GM12873 (cell line): ENCODE measurements at regions not wholly inside any gene's neighbourhood (a gene's known extent, or its start where the extent isn't known, plus 50 kb on each side); places are given as distances from the start of the nearest gene placed in this dataset.

Source experiments
- TF ChIP-seq, protein P1 (sequence below): IDR thresholded peaks from 2 replicates; pipeline ENCODE4 v1.5.1; 2012; ENCODE audit warnings: low read depth, mild to moderate bottlenecking, moderate library complexity, low read length, control low read depth; ENCODE audit not compliant: insufficient read depth; ENCODE audit errors: missing control alignments

DNA sequence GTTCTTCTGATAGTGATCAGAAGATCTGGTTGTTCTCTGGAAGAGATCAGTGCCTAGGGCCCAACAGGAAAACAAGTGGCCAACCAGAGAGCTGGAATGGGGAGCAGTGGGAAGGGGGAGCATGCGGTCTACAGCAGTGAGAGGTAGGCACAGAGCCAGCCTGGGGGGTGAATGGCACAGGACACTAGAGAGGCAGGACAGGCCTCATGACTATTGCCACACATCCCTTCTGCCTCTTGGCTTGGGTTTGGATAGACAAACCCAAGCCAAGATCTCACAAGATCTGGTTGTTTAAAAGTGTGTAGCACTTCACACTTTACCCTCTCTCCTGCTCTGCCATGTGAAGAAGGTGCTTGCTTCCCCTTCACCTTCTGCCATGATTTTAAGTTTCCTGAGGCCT, 224.4 kb downstream of the ARHGAP12 start:
- TF ChIP-seq, protein P1, sequence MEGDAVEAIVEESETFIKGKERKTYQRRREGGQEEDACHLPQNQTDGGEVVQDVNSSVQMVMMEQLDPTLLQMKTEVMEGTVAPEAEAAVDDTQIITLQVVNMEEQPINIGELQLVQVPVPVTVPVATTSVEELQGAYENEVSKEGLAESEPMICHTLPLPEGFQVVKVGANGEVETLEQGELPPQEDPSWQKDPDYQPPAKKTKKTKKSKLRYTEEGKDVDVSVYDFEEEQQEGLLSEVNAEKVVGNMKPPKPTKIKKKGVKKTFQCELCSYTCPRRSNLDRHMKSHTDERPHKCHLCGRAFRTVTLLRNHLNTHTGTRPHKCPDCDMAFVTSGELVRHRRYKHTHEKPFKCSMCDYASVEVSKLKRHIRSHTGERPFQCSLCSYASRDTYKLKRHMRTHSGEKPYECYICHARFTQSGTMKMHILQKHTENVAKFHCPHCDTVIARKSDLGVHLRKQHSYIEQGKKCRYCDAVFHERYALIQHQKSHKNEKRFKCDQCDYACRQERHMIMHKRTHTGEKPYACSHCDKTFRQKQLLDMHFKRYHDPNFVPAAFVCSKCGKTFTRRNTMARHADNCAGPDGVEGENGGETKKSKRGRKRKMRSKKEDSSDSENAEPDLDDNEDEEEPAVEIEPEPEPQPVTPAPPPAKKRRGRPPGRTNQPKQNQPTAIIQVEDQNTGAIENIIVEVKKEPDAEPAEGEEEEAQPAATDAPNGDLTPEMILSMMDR = no peak

DNA sequence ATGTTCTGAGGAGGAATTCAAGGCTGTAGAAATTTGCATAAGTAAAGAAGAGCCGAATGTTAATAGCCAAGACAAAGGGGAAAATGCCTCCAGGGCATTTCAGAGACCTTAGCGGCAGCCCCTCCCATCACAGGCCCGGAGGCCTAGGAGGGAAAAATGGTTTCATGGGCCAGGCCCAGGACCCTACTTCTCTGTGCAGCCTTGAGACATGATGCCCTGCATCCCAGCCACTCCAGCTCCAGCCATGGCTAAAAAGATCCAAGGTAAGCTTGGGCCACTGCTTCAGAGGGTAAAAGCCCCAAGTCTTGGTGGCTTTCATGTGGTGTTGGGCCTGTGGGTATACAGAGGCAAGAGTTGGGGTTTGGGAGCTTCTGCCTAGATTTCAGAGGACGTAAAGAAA, 225.7 kb downstream of the ARHGAP12 start:
- TF ChIP-seq, protein P1 = no peak

DNA sequence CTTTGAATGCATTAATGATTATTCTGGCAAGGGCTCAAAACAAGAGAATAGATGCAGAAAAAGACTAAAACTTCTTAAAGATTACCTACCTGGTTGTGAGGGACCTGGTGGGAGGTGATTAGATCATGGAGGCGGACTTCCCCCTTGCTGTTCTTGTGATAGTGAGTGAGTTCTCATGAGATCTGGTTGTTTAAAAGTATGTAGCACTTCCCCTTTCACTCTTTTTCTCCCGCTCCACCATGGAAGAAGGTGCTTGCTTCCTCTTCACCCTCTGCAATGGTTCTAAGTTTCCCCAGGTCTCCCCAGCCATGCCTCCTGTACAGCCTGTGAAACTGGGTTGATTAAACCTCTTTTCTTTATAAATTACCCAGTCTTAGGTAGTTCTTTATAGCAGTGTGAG, 226.6 kb downstream of the ARHGAP12 start:
- TF ChIP-seq, protein P1 = no peak

DNA sequence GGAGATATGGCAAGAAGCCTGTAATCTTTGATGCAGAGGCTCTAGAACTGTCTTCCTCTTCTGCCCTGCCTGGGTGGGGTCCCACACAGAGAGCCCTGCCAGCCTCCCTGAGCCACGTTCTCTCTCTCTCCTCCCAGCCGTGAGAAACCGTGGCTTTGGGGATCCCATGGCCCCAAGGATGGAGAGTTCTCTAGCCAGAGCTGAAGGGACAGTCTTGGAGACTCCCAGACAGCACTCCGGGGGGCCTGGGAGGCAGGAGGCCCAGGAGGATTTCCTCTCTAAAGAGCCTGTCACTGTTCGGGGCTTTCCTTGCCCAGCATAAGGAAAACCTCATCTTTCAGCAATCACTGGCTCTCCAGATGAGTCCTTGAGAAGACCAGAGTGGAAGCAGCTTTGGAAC, 227.1 kb downstream of the ARHGAP12 start:
- TF ChIP-seq, protein P1 = no peak

DNA sequence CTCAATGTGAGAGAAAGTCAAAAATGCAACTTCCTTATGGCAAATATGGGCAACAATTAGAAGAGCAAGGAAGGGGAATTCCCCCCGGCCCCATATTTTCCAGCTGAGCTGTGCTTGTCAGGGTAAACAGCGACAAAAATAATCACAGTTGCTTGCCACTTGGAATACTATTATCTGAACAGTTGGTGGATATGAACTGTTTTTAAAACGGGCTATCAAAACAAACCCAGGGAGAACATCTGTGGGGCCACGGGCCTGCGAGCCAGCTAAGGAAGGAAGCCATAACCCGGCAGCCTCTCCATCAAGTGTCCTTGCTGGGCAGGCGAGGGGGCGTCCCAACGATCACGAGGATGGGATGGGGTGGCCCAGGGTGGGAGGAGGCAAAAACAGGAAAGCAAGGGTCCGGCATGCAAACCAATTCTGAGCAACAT, 228.4 kb downstream of the ARHGAP12 start:
- TF ChIP-seq, protein P1 = no peak

DNA sequence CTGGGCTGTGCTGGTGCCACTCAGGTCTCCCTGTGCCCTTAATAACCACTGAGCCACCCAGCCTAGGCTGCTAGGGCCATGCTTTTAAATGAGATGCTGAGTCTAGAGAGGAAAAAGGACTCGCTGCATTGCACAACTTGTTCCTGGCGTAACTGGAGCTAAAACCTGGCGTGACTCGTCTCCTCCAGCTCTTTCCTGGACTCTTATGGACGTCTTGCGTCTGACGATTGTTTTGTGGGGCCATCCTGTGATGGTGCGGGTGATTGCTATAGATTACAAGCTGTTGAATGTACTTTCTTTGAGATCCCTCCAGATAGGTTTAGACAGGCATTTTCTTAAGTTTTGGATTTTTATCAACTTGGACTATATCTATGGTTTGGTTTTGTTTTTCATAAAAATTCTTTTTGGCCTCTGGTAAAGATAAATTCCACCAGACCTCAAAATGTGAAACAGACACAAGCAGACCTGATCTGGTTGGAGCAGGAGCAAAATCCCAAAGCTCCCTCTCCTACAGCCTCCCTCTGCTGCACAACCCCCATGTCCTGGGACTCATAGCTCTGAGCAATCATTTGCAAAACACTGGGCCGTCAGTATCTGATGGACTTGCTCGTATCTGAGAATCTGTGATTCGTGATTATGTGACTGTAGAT, 230.3 kb downstream of the ARHGAP12 start:
- TF ChIP-seq, protein P1 = no peak

DNA sequence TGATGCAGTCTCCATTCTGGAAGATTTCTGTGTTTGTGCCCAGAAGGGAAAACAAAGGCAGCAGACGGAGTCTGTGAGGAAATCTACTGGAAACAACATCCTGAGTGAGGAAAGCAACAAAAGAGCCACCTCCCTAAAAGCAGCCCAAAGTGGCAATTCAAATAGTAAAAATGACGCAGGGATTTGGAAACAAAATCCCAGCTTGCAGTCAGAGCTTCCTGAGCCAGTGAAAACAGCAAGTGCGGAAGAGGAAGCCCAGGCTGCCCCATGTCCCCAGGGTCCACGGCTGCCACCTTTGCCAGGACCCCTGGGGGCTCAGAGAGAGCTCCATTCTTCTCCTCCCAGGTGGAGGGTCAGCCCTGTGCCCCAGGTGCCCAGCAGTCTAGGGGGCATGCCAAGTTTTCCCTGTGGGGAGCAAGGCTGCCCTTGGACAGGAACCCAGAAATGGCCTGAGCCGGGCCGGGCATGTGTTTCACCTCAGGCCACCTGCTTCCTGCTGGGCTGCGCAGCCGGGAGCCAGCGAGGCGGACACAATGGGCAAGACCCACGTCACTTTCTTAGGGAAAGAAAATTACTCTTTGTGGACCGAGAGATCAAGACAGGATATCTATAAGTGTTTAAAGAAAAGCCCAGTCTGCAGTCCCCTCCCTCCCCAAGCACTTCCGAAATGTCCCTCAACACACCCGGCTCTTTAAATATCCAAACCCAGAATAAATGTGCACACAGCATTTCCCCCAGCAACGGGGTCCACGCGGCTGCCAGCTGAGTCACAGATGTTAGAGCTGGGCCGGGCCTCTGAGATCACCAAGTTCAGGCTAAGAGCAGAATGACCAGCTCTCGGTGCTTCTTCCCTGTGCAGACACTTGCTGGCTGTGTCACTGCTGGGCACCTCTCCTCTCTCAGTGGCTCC, 231.1 kb downstream of the ARHGAP12 start:
- TF ChIP-seq, protein P1 = no peak
